SK-N-MC (cell line): ENCODE measurements at regions not wholly inside any gene's neighbourhood (a gene's known extent, or its start where the extent isn't known, plus 50 kb on each side); places are given as distances from the start of the nearest gene placed in this dataset.

ENCODE experiments used
- EZH2 ChIP-seq: fragments of 200-600 bp; sonication (generic); IDR thresholded peaks from one replicate; pipeline ENCODE4 v1.6.1; 2017; ENCODE audit warnings: antibody characterized with exemption
- FOXP2 ChIP-seq: optimal IDR thresholded peaks from 2 replicates; pipeline ENCODE3; 2011; ENCODE audit warnings: mild to moderate bottlenecking, moderate library complexity; ENCODE audit not compliant: insufficient read depth; ENCODE audit errors: extremely low read length, control extremely low read depth
- POLR2AphosphoS5 ChIP-seq: IDR thresholded peaks from 2 replicates; pipeline ENCODE4 v1.6.1; 2012; ENCODE audit warnings: mild to moderate bottlenecking, low read depth, low read length, borderline replicate concordance

DNA sequence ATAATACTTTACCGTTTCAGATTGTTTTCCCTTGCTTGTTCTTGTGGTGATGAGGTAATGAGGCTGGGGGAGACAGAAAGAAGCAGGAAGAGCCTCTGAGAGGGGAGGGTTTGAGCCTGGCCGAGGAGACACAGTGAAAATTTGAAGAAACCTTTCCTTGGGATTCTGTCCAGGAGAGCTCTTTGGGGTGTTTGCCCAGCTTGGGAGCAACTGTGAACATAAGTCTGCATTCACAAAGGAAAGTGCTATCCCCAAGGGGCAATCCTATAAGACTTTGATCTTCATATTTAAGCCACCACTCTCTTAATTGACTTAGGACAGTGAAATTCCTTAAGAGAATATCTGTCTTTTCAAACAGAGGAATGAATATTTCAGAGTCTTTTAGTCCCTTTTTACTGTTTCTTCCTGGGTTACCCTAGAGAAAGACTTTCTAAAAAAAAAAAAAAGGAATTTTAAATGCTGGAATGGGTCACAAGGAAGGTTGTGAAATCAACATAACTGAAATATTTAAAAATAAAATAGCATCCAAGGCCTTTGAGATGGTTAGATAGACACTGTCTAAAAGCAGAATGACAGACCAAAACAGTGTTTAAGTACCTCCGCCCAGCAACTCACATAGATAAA lies 52.5 kb upstream of the STAM2 start:
- TF ChIP-seq EZH2 (no peak), POLR2AphosphoS5 (no peak), FOXP2 (no peak)
